Gastroesophageal sphincter (tissue), 3 donors: ENCODE measurements at regions not wholly inside any gene's neighbourhood (a gene's known extent, or its start where the extent isn't known, plus 50 kb on each side); places are given as distances from the start of the nearest gene placed in this dataset.

Experiments used
- CTCF ChIP-seq, 4 experiments: fragments of 200-600 bp in 2 of 4; fragments of 450-650 bp in 2 of 4; sonication (generic) in 1 of 4; IDR thresholded peaks; one replicate each; pipeline ENCODE4 v1.5.1; 2017 to 2019; ENCODE audit warnings: antibody characterized with exemption in 4 of 4, mild to moderate bottlenecking in 2 of 4, moderate library complexity in 2 of 4
- EP300 ChIP-seq: sonication (generic); formaldehyde crosslinking; IDR thresholded peaks from one replicate; pipeline ENCODE4 v1.6.1; 2017; ENCODE audit warnings: antibody characterized with exemption, mild to moderate bottlenecking
- POLR2A ChIP-seq, 2 donors: fragments of 450-650 bp; IDR thresholded peaks; one replicate each; pipeline ENCODE4 v1.6.1; 2017; ENCODE audit warnings: antibody characterized with exemption in 2 of 2, mild to moderate bottlenecking in 2 of 2, moderate library complexity in 1 of 2
- POLR2AphosphoS5 ChIP-seq: sonication (generic); formaldehyde crosslinking; IDR thresholded peaks from one replicate; pipeline ENCODE4 v1.6.1; 2017; ENCODE audit warnings: antibody characterized with exemption

- TF ChIP-seq POLR2A (IDR thresholded peaks at IDR 0.05) (no peak), CTCF (IDR thresholded peaks at IDR 0.05) (no peak), POLR2AphosphoS5 (no peak), EP300 (no peak)
Measured at GRCh38 chr14:99333214-99333613, 61.2 kb upstream of the BCL11B start.
